Body of pancreas (tissue), 4 donors: ENCODE measurements at regions not wholly inside any gene's neighbourhood (a gene's known extent, or its start where the extent isn't known, plus 50 kb on each side); places are given as distances from the start of the nearest gene placed in this dataset.

ENCODE experiments used
- ATAC-seq: fragments of 150-250 bp; one replicate; pipeline ENCODE4 v1.9.1; 2016
- DNase-seq, 4 donors: peaks; one replicate each; pipeline ENCODE4 v3.0.0-alpha.2; 2019
- H3K27ac ChIP-seq, 4 donors: fragments of 200-600 bp; sonication (generic); 1 replicate in 3 of 4; 2 replicates in 1 of 4; pipeline versions ENCODE4 v1.5.1 to v1.6.1; 2016 to 2019; ENCODE audit warnings: mild to moderate bottlenecking in 1 of 4, mixed read lengths in 1 of 4, moderate library complexity in 1 of 4
- H3K27me3 ChIP-seq, 2 donors: fragments of 200-600 bp; sonication (generic); one replicate each; pipeline ENCODE4 v1.6.0; 2016; ENCODE audit warnings: mild to moderate bottlenecking in 1 of 2
- H3K36me3 ChIP-seq, 2 donors: fragments of 200-600 bp; sonication (generic); replicated peaks in 1 of 2; 2 replicates each; pipeline ENCODE4 v1.5.1; 2016; ENCODE audit warnings: low read depth in 2 of 2; ENCODE audit not compliant: insufficient read depth in 1 of 2
- H3K4me1 ChIP-seq: fragments of 200-600 bp; sonication (generic); one replicate; pipeline ENCODE4 v1.6.0; 2016
- H3K4me3 ChIP-seq, 2 donors: fragments of 200-600 bp; sonication (generic); 1 replicate in 1 of 2; 2 replicates in 1 of 2; pipeline ENCODE4 v1.5.1; 2016 to 2019
- H3K9me3 ChIP-seq, 3 donors: fragments of 200-600 bp; sonication (generic); 1 replicate in 2 of 3; 2 replicates in 1 of 3; pipeline ENCODE4 v1.5.1; 2016
- POLR2A ChIP-seq, 3 donors: fragments of 450-650 bp; IDR thresholded peaks; one replicate each; pipeline ENCODE4 v1.6.1; 2016; ENCODE audit warnings: antibody characterized with exemption in 3 of 3, mild to moderate bottlenecking in 2 of 3
- WGBS, 2 donors: methylation state at CpG; one replicate each; pipeline ENCODE4 v1.1.5; 2017; 5-methylcytosine and 5-hydroxymethylcytosine counted together
- intact Hi-C: fragments of 100-400 bp; cut with DNase I; formaldehyde crosslinking; loops from one replicate; pipeline ENCODE4 v1.15.1; 2023
- TF ChIP-seq, protein P1 (sequence below), 7 experiments: fragments of 450-650 bp in 4 of 7; fragments of 200-600 bp in 3 of 7; sonication (generic) in 3 of 7; IDR thresholded peaks; one replicate each; pipeline ENCODE4 v1.5.1; 2016 to 2019; ENCODE audit warnings: antibody characterized with exemption in 7 of 7

DNA sequence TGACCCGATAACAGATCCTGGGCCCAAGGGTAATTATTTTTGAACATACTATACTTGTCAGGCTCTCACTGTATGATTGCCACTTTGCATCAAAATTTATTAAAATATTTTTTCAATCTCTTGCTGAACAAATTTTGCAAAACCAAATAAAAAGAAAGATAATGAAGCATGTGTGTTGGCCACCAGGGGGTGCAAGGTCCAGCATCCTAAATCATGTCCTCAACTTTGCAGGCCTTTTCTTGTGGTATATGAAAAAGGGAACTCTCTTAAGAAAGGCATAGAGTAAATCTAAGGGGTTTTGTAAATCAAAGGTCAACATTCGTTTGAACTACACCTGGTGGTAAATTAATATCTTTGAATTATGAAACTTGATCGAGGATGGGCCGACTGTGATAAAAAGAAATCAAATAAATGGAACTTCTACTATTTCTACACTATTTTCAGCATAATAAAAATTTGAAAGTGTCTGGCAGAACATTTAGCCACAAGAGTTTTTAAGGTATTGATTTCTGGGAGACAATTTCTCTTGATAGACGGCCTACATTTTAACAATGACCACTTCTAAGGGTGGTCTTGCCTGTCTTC, 676.5 kb downstream of the DMRTA1 start:
- ATAC-seq (peak; percentile 30), DNase-seq (peak in 3 of 4 donors; percentile 15 to 38 (median 29))
- no peaks in the 10 kb centered on the region for H3K27me3 ChIP-seq
- intact Hi-C loops, result no loop called here
- TF ChIP-seq, protein P1, sequence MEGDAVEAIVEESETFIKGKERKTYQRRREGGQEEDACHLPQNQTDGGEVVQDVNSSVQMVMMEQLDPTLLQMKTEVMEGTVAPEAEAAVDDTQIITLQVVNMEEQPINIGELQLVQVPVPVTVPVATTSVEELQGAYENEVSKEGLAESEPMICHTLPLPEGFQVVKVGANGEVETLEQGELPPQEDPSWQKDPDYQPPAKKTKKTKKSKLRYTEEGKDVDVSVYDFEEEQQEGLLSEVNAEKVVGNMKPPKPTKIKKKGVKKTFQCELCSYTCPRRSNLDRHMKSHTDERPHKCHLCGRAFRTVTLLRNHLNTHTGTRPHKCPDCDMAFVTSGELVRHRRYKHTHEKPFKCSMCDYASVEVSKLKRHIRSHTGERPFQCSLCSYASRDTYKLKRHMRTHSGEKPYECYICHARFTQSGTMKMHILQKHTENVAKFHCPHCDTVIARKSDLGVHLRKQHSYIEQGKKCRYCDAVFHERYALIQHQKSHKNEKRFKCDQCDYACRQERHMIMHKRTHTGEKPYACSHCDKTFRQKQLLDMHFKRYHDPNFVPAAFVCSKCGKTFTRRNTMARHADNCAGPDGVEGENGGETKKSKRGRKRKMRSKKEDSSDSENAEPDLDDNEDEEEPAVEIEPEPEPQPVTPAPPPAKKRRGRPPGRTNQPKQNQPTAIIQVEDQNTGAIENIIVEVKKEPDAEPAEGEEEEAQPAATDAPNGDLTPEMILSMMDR (IDR thresholded peaks at IDR 0.05), result peak in 6 of 7 experiments; percentile 43 to 65 (median 50)
- TF ChIP-seq POLR2A (IDR thresholded peaks at IDR 0.05), result no peak
- no peaks in the 10 kb centered on the region for H3K9me3 ChIP-seq
- WGBS, 2 donors, result 55 to 64% methylated on average over 5 of the region's 5 CpGs
- H3K4me1 ChIP-seq, result no peaks in the 10 kb centered on the region
- H3K36me3 ChIP-seq, result no peaks in the 10 kb centered on the region
- no peak overlapping the region for H3K4me3 ChIP-seq
- H3K27ac ChIP-seq, result no peak overlapping the region

DNA sequence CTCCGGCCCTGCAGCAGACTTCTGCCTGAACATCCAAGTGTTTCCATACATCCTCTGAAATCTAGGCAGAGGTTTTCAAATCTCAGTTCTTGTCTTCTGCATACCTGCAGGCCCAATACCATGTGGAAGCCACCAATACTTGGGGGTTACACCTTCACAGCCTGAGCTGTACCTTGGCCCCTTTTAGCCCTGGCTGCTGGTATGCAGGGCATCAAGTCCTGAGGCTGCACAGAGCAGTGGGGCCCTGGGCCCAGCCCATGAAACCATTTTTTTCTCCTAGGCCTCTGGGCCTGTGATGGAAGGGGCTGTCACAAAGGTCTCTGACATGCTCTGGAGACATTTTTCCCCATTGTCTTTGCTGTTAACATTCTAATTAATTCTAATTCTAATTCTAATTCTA, 680.6 kb downstream of the ELAVL2 start:
- 63 to 80% methylated on average over 1 of the region's 1 CpG for WGBS, 2 donors
- H3K27me3 ChIP-seq, result no peaks in the 10 kb centered on the region
- ATAC-seq (no peak), DNase-seq (no peak)
- H3K4me1 ChIP-seq, result no peaks in the 10 kb centered on the region
- intact Hi-C loops, result no loop called here
- TF ChIP-seq, protein P1 (IDR thresholded peaks at IDR 0.05), result no peak
- TF ChIP-seq POLR2A (IDR thresholded peaks at IDR 0.05), result no peak
- H3K36me3 ChIP-seq, result no peaks in the 10 kb centered on the region
- H3K4me3 ChIP-seq, result no peak overlapping the region
- H3K27ac ChIP-seq, result no peak overlapping the region
- peaks cover 0 to 5% (median 0%) of the 10 kb centered on the region in 3 donors for H3K9me3 ChIP-seq

DNA sequence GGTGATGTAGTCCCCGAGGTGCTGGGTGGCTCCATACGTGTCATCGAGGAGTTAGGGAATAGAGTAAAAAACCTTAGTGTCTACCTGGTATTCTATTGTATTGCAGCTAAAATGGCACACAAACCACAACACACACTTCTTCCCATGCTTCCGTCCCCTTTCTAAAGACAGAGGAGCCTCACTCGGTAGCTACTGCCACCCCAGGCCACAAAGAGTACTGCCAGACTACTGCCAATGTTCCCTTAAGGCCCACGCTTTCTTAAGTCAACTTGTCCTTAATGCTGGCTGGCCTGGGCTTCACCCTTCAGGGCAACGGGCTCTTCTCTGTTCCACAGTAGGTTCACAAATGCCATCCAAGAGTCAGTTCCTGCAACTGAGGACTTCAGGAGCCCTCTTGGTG, 673.0 kb downstream of the ELAVL2 start:
- no peaks in the 10 kb centered on the region for H3K4me1 ChIP-seq
- ATAC-seq (no peak), DNase-seq (no peak)
- H3K27me3 ChIP-seq, result no peaks in the 10 kb centered on the region
- H3K36me3 ChIP-seq, result no peaks in the 10 kb centered on the region
- no peak overlapping the region for H3K27ac ChIP-seq
- TF ChIP-seq POLR2A (IDR thresholded peaks at IDR 0.05), result no peak
- TF ChIP-seq, protein P1 (IDR thresholded peaks at IDR 0.05), result no peak
- 74 to 75% methylated on average over 6 to 7 of the region's 7 CpGs for WGBS, 2 donors
- no peaks in the 10 kb centered on the region for H3K9me3 ChIP-seq
- intact Hi-C loops, result no loop called here
- H3K4me3 ChIP-seq, result no peak overlapping the region

DNA sequence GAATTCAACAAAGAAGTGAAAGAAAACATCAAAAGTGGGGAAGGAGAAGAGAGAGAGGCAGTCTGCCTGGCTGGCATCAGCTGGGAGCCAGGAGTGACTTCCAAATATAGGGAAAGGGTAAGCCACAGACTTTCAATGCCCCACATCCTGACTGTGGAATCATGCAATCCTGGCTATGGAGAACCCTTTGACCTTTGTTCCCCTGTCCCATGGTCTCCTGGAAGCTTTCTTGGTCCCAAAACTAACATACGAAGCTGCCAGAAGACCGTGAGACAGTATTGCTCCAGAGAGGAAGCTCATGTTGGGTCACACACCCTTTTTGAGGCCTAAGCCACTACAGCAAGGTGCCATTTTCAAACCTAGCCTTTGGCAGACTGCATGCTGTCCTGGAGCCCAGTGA, 665.5 kb downstream of the ELAVL2 start:
- DNase-seq (no peak), ATAC-seq (no peak)
- TF ChIP-seq, protein P1 (IDR thresholded peaks at IDR 0.05), result no peak
- TF ChIP-seq POLR2A (IDR thresholded peaks at IDR 0.05), result no peak
- H3K9me3 ChIP-seq, result no peaks in the 10 kb centered on the region
- 61 to 67% methylated on average over 2 of the region's 2 CpGs for WGBS, 2 donors
- H3K27ac ChIP-seq, result no peak overlapping the region
- no peaks in the 10 kb centered on the region for H3K4me1 ChIP-seq
- no peaks in the 10 kb centered on the region for H3K27me3 ChIP-seq
- H3K36me3 ChIP-seq, result no peaks in the 10 kb centered on the region
- intact Hi-C loops, result no loop called here
- no peak overlapping the region for H3K4me3 ChIP-seq

DNA sequence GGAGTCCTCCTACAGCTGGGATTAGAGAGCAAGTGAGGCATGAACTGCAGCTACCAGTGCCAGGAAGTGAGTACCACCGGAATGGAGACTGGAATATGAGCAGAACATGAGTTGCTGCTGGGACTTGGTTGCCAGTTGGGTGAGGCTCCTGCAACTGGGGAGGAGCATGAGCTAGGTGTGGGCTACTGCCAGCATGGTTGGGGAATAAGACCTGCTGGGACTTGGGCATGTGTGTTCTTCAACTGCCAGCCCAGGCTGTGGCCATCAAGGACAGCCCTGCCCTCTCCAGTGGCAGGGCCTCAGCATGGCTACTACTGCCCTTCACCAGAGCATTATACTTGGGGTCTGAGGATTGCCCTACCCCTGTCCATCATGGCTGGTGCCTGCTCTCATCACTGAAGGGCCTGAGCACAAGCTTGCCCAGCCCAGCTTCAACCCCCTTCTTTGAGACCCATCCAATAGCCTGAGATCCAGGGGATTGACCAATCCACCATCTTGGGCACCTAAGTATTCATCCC, 665.0 kb downstream of the ELAVL2 start:
- Histone ChIP-seq H3K4me3 (no peak overlapping the region), H3K27me3 (no peaks in the 10 kb centered on the region), H3K4me1 (no peaks in the 10 kb centered on the region), H3K9me3 (no peaks in the 10 kb centered on the region), H3K36me3 (no peaks in the 10 kb centered on the region), H3K27ac (no peak overlapping the region)
- no peak for DNase-seq
- intact Hi-C loops, result no loop called here
- TF ChIP-seq, protein P1 (IDR thresholded peaks at IDR 0.05), result no peak
- TF ChIP-seq POLR2A (IDR thresholded peaks at IDR 0.05), result no peak
- WGBS, 2 donors, result 67 to 86% methylated on average over 1 of the region's 1 CpG
- ATAC-seq, result no peak
